Natural killer cell treated with Interleukin-12 subunit alpha and Interleukin-12 subunit beta and Interleukin-15 and Interleukin-18, amount 100 ng/mL, for 72 hours (primary cell): ENCODE measurements at regions not wholly inside any gene's neighbourhood (a gene's known extent, or its start where the extent isn't known, plus 50 kb on each side); places are given as distances from the start of the nearest gene placed in this dataset.
A peak's percentile ranks its signal among the peaks of the same experiment; 100 is the strongest.

Source experiments
- ATAC-seq, 2 donors: fragments of 150-1000 bp; cut with Tn5 transposase in 1 of 2; sonication (Bioruptor Pico), chemical (Tn5 transposase) in 1 of 2; 2 replicates each; pipeline ENCODE4 v1.10.0; 2021
- DNase-seq: peaks from one replicate; pipeline ENCODE4 v3.0.0; 2022; ENCODE audit warnings: low spot score
- H3K27ac Mint-ChIP-seq, 2 donors: 1 replicate in 1 of 2; 2 replicates in 1 of 2; pipeline ENCODE4 v1.8.0; 2022; ENCODE audit warnings: mixed read lengths in 2 of 2, mild to moderate bottlenecking in 1 of 2, moderate library complexity in 1 of 2
- H3K27me3 Mint-ChIP-seq, 2 donors: 1 replicate in 1 of 2; 2 replicates in 1 of 2; pipeline ENCODE4 v1.8.0; 2022; ENCODE audit warnings: mixed read lengths in 2 of 2
- H3K36me3 Mint-ChIP-seq: one replicate; pipeline ENCODE4 v1.8.0; 2022; ENCODE audit warnings: mixed read lengths
- H3K4me1 Mint-ChIP-seq, 2 donors: 1 replicate in 1 of 2; 2 replicates in 1 of 2; pipeline ENCODE4 v1.8.0; 2022; ENCODE audit warnings: low read depth in 2 of 2, mixed read lengths in 2 of 2, mild to moderate bottlenecking in 1 of 2
- H3K4me3 Mint-ChIP-seq: one replicate; pipeline ENCODE4 v1.8.0; 2022; ENCODE audit warnings: mixed read lengths
- H3K9me3 Mint-ChIP-seq: 2 replicates; pipeline ENCODE4 v1.8.0; 2022; ENCODE audit warnings: mixed read lengths

GRCh38 chr4:101730291-101731117, 60.0 kb upstream of the BANK1 start:
- ATAC-seq, result peak; percentile 76 to 77
- H3K4me3 Mint-ChIP-seq, result no peak overlapping the region
- H3K36me3 Mint-ChIP-seq, result no peaks in the 10 kb centered on the region
- H3K4me1 Mint-ChIP-seq, result peaks cover 4 to 5% of the 10 kb centered on the region in 2 donors
- H3K27ac Mint-ChIP-seq, result no peak overlapping the region
- H3K9me3 Mint-ChIP-seq, result no peaks in the 10 kb centered on the region
- DNase-seq, result no peak
- peaks cover 4 to 16% of the 10 kb centered on the region in 2 donors for H3K27me3 Mint-ChIP-seq

GRCh38 chr4:101727238-101727637, 63.3 kb upstream of the BANK1 start:
- Mint-ChIP-seq H3K36me3 (no peaks in the 10 kb centered on the region), H3K4me1 (peaks cover 4 to 5% of the 10 kb centered on the region in 2 donors), H3K4me3 (no peak overlapping the region), H3K27ac (no peak overlapping the region), H3K27me3 (peaks cover 3 to 4% of the 10 kb centered on the region in 2 donors), H3K9me3 (no peaks in the 10 kb centered on the region)
- DNase-seq (no peak), ATAC-seq (no peak)

GRCh38 chr4:101724093-101724492, 66.4 kb upstream of the BANK1 start:
- Mint-ChIP-seq H3K4me1 (no peaks in the 10 kb centered on the region), H3K27ac (no peak overlapping the region)
- ATAC-seq, result no peak

GRCh38 chr4:101718810-101719209, 71.7 kb upstream of the BANK1 start:
- peaks cover 0 to 2% of the 10 kb centered on the region in 2 donors for H3K27me3 Mint-ChIP-seq
- no peaks in the 10 kb centered on the region for H3K4me1 Mint-ChIP-seq
- H3K4me3 Mint-ChIP-seq, result no peak overlapping the region
- H3K27ac Mint-ChIP-seq, result no peak overlapping the region
- DNase-seq (no peak), ATAC-seq (no peak)
- peaks cover 13% of the 10 kb centered on the region for H3K36me3 Mint-ChIP-seq
- H3K9me3 Mint-ChIP-seq, result peaks cover 12% of the 10 kb centered on the region

More at GRCh38 chr4:101724093-101724492, 66.4 kb upstream of the BANK1 start:
- no peak overlapping the region for H3K4me3 Mint-ChIP-seq
- no peak for DNase-seq
- H3K36me3 Mint-ChIP-seq, result no peaks in the 10 kb centered on the region
- no peaks in the 10 kb centered on the region for H3K9me3 Mint-ChIP-seq
- H3K27me3 Mint-ChIP-seq, result no peaks in the 10 kb centered on the region

- peaks cover 8% of the 10 kb centered on the region for H3K36me3 Mint-ChIP-seq
- H3K27me3 Mint-ChIP-seq, result peaks cover 0 to 2% of the 10 kb centered on the region in 2 donors
- H3K4me1 Mint-ChIP-seq, result no peaks in the 10 kb centered on the region
- ATAC-seq (no peak), DNase-seq (no peak)
- H3K9me3 Mint-ChIP-seq, result peaks cover 5% of the 10 kb centered on the region
- H3K27ac Mint-ChIP-seq, result no peak overlapping the region
- H3K4me3 Mint-ChIP-seq, result no peak overlapping the region
Observed at GRCh38 chr4:101711590-101712260, 78.8 kb upstream of the BANK1 start.

- Mint-ChIP-seq H3K4me1 (no peaks in the 10 kb centered on the region), H3K27me3 (peaks cover 0 to 2% of the 10 kb centered on the region in 2 donors)
Observed at GRCh38 chr4:101710806-101711205, 79.7 kb upstream of the BANK1 start.

GRCh38 chr4:101708293-101709039, 82.1 kb upstream of the BANK1 start:
- ATAC-seq, result no peak
- H3K36me3 Mint-ChIP-seq, result peaks cover 9% of the 10 kb centered on the region
- no peak overlapping the region for H3K27ac Mint-ChIP-seq
- no peak overlapping the region for H3K4me3 Mint-ChIP-seq
- H3K27me3 Mint-ChIP-seq, result peaks cover 0 to 2% of the 10 kb centered on the region in 2 donors
- peaks cover 5% of the 10 kb centered on the region for H3K9me3 Mint-ChIP-seq
- DNase-seq, result no peak
- H3K4me1 Mint-ChIP-seq, result no peaks in the 10 kb centered on the region

More at GRCh38 chr4:101710806-101711205, 79.7 kb upstream of the BANK1 start:
- Mint-ChIP-seq H3K9me3 (peaks cover 9% of the 10 kb centered on the region), H3K36me3 (peaks cover 14% of the 10 kb centered on the region), H3K27ac (no peak overlapping the region), H3K4me3 (no peak overlapping the region)
- no peak for DNase-seq
- ATAC-seq, result no peak

- DNase-seq, result no peak
- Mint-ChIP-seq H3K27ac (no peak overlapping the region), H3K36me3 (peaks cover 9% of the 10 kb centered on the region), H3K9me3 (peaks cover 5% of the 10 kb centered on the region), H3K4me1 (no peaks in the 10 kb centered on the region), H3K27me3 (peaks cover 0 to 2% of the 10 kb centered on the region in 2 donors), H3K4me3 (no peak overlapping the region)
- no peak for ATAC-seq
Observed at GRCh38 chr4:101707596-101707995, 82.9 kb upstream of the BANK1 start.

- Mint-ChIP-seq H3K27me3 (peaks cover 0 to 2% of the 10 kb centered on the region in 2 donors), H3K4me1 (no peaks in the 10 kb centered on the region), H3K27ac (no peak overlapping the region), H3K36me3 (peaks cover 9% of the 10 kb centered on the region), H3K9me3 (peaks cover 5% of the 10 kb centered on the region), H3K4me3 (no peak overlapping the region)
- no peak for DNase-seq
- no peak for ATAC-seq
Observed at GRCh38 chr4:101706535-101707057, 83.9 kb upstream of the BANK1 start.

GRCh38 chr4:101701551-101701950, 89.0 kb upstream of the BANK1 start:
- Mint-ChIP-seq H3K4me3 (no peak overlapping the region), H3K36me3 (peaks cover 5% of the 10 kb centered on the region), H3K27ac (no peak overlapping the region), H3K27me3 (peaks cover 9 to 14% of the 10 kb centered on the region in 2 donors), H3K9me3 (peaks cover 3% of the 10 kb centered on the region), H3K4me1 (peaks cover 0 to 3% of the 10 kb centered on the region in 2 donors)
- DNase-seq (no peak), ATAC-seq (no peak)

- Mint-ChIP-seq H3K27ac (no peak overlapping the region), H3K36me3 (no peaks in the 10 kb centered on the region), H3K9me3 (no peaks in the 10 kb centered on the region), H3K4me3 (no peak overlapping the region), H3K27me3 (peaks cover 13 to 14% of the 10 kb centered on the region in 2 donors), H3K4me1 (peaks cover 0 to 3% of the 10 kb centered on the region in 2 donors)
- no peak for DNase-seq
- ATAC-seq, result no peak
Observed at GRCh38 chr4:101699441-101700124, 90.9 kb upstream of the BANK1 start.

GRCh38 chr4:101697266-101697665, 93.3 kb upstream of the BANK1 start:
- H3K27me3 Mint-ChIP-seq, result peaks cover 14 to 20% of the 10 kb centered on the region in 2 donors
- no peaks in the 10 kb centered on the region for H3K36me3 Mint-ChIP-seq
- H3K27ac Mint-ChIP-seq, result no peak overlapping the region
- peaks cover 0 to 3% of the 10 kb centered on the region in 2 donors for H3K4me1 Mint-ChIP-seq
- DNase-seq (no peak), ATAC-seq (no peak)
- no peaks in the 10 kb centered on the region for H3K9me3 Mint-ChIP-seq
- H3K4me3 Mint-ChIP-seq, result no peak overlapping the region
